ENCODE measurements at regions not wholly inside any gene's neighbourhood (a gene's known extent, or its start where the extent isn't known, plus 50 kb on each side); places are given as distances from the start of the nearest gene placed in this dataset.

DNA sequence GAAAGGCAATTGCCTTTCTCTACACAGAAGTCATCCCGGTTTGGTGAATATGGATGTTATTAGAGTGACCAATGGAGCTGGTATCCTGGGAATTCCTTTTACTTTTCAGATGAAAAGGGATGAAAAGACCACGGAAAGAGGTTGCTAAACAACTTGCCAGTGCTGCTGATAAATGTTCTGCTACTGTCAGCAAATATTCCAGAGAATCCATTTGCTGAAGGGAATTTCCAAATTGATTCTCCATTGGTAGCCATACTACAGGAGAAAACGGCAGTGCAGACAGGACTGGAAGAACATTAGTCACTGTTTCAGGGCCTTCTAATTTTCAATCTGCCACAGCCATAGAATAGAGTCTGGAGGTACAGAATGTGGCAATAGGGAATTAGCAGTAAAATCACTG lies 451.5 kb downstream of the PCDH11X start (continued):
- TF ChIP-seq, protein P1, sequence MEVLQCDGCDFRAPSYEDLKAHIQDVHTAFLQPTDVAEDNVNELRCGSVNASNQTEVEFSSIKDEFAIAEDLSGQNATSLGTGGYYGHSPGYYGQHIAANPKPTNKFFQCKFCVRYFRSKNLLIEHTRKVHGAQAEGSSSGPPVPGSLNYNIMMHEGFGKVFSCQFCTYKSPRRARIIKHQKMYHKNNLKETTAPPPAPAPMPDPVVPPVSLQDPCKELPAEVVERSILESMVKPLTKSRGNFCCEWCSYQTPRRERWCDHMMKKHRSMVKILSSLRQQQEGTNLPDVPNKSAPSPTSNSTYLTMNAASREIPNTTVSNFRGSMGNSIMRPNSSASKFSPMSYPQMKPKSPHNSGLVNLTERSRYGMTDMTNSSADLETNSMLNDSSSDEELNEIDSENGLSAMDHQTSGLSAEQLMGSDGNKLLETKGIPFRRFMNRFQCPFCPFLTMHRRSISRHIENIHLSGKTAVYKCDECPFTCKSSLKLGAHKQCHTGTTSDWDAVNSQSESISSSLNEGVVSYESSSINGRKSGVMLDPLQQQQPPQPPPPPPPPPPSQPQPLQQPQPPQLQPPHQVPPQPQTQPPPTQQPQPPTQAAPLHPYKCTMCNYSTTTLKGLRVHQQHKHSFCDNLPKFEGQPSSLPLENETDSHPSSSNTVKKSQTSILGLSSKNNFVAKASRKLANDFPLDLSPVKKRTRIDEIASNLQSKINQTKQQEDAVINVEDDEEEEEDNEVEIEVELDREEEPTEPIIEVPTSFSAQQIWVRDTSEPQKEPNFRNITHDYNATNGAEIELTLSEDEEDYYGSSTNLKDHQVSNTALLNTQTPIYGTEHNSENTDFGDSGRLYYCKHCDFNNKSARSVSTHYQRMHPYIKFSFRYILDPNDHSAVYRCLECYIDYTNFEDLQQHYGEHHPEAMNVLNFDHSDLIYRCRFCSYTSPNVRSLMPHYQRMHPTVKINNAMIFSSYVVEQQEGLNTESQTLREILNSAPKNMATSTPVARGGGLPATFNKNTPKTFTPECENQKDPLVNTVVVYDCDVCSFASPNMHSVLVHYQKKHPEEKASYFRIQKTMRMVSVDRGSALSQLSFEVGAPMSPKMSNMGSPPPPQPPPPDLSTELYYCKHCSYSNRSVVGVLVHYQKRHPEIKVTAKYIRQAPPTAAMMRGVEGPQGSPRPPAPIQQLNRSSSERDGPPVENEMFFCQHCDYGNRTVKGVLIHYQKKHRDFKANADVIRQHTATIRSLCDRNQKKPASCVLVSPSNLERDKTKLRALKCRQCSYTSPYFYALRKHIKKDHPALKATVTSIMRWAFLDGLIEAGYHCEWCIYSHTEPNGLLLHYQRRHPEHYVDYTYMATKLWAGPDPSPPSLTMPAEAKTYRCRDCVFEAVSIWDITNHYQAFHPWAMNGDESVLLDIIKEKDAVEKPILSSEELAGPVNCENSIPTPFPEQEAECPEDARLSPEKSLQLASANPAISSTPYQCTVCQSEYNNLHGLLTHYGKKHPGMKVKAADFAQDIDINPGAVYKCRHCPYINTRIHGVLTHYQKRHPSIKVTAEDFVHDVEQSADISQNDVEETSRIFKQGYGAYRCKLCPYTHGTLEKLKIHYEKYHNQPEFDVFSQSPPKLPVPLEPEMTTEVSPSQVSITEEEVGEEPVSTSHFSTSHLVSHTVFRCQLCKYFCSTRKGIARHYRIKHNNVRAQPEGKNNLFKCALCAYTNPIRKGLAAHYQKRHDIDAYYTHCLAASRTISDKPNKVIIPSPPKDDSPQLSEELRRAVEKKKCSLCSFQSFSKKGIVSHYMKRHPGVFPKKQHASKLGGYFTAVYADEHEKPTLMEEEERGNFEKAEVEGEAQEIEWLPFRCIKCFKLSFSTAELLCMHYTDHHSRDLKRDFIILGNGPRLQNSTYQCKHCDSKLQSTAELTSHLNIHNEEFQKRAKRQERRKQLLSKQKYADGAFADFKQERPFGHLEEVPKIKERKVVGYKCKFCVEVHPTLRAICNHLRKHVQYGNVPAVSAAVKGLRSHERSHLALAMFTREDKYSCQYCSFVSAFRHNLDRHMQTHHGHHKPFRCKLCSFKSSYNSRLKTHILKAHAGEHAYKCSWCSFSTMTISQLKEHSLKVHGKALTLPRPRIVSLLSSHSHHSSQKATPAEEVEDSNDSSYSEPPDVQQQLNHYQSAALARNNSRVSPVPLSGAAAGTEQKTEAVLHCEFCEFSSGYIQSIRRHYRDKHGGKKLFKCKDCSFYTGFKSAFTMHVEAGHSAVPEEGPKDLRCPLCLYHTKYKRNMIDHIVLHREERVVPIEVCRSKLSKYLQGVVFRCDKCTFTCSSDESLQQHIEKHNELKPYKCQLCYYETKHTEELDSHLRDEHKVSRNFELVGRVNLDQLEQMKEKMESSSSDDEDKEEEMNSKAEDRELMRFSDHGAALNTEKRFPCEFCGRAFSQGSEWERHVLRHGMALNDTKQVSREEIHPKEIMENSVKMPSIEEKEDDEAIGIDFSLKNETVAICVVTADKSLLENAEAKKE (CRISPR knock-in tag; IDR thresholded peaks at IDR 0.05): no peak
- TF ChIP-seq, protein P2, sequence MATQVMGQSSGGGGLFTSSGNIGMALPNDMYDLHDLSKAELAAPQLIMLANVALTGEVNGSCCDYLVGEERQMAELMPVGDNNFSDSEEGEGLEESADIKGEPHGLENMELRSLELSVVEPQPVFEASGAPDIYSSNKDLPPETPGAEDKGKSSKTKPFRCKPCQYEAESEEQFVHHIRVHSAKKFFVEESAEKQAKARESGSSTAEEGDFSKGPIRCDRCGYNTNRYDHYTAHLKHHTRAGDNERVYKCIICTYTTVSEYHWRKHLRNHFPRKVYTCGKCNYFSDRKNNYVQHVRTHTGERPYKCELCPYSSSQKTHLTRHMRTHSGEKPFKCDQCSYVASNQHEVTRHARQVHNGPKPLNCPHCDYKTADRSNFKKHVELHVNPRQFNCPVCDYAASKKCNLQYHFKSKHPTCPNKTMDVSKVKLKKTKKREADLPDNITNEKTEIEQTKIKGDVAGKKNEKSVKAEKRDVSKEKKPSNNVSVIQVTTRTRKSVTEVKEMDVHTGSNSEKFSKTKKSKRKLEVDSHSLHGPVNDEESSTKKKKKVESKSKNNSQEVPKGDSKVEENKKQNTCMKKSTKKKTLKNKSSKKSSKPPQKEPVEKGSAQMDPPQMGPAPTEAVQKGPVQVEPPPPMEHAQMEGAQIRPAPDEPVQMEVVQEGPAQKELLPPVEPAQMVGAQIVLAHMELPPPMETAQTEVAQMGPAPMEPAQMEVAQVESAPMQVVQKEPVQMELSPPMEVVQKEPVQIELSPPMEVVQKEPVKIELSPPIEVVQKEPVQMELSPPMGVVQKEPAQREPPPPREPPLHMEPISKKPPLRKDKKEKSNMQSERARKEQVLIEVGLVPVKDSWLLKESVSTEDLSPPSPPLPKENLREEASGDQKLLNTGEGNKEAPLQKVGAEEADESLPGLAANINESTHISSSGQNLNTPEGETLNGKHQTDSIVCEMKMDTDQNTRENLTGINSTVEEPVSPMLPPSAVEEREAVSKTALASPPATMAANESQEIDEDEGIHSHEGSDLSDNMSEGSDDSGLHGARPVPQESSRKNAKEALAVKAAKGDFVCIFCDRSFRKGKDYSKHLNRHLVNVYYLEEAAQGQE (IDR thresholded peaks at IDR 0.05; ENCODE audit: unreplicated experiment): no peak

DNA sequence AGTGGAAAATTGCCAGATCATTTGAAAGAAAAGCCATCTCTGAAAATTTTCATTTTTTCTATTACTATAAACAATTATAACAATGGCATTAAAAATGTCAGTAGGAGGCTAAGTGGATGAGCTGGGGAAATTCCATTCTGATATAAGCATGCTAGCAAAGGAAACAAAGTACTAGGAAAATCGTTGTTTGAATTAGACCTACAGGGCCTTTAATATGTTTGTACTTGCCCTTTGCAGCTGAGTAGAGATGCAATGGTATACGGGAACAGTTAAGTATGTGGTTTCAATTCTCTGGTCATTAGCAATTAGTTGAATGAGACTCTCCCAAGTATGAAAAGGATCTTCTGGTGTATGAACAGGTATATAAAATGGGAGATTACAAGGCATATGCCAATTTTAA lies 452.2 kb downstream of the PCDH11X start:
- H3K9me3 Mint-ChIP-seq: no peaks in the 10 kb centered on the region
- Histone ChIP-seq H3K27me3 (ENCODE audit: insufficient read depth) (no peaks in the 10 kb centered on the region), H2AFZ (no peak overlapping the region), H3K4me2 (no peak overlapping the region), H3K27ac (ENCODE audit: low read depth) (no peak overlapping the region), H3K4me3 (no peak overlapping the region), H3F3A (replicated peaks; ENCODE audit: low read depth) (no peaks in the 10 kb centered on the region), H3K4me1 (ENCODE audit: insufficient read depth) (no peaks in the 10 kb centered on the region; the same call in 1 of the 2 replicates), H4K20me1 (replicated peaks; ENCODE audit: insufficient read depth) (no peaks in the 10 kb centered on the region), H3K9me2 (ENCODE audit: insufficient read depth) (no peaks in the 10 kb centered on the region), H3K36me3 (ENCODE audit: insufficient read depth) (no peaks in the 10 kb centered on the region), H3K79me2 (replicated peaks; ENCODE audit: insufficient read depth) (no peaks in the 10 kb centered on the region)
- peaks cover 16% of the 10 kb centered on the region; the same call in 2 of the 3 replicates for H3K4me1 Mint-ChIP-seq
- no peaks in the 10 kb centered on the region for H3K27me3 Mint-ChIP-seq (ENCODE audit: insufficient read depth, low read depth, poor library complexity)
- H3K27ac Mint-ChIP-seq: 0 out of 2 replicates have a peak overlapping the region, but pooled peaks have one; percentile 44
- no peak for DNase-seq (ENCODE audit: low spot score)
- H3K36me3 Mint-ChIP-seq (ENCODE audit: low read depth): peaks cover 5% of the 10 kb centered on the region; the same call in 2 of the 3 replicates
- no peak overlapping the region for H3K4me3 Mint-ChIP-seq
- no peak for ATAC-seq
- TF ChIP-seq ZNF114 (CRISPR knock-in tag; IDR thresholded peaks at IDR 0.05) (no peak), POLR2AphosphoS5 (IDR thresholded peaks at IDR 0.05; ENCODE audit: low read depth) (no peak), ZNF331 (CRISPR knock-in tag; IDR thresholded peaks at IDR 0.05; ENCODE audit: low read depth) (no peak), EZH2phosphoT487 (IDR thresholded peaks at IDR 0.05; ENCODE audit: unreplicated experiment) (no peak)
- TF ChIP-seq, protein P1 (CRISPR knock-in tag; IDR thresholded peaks at IDR 0.05): no peak
